PC-3 (cell line): ENCODE measurements at regions not wholly inside any gene's neighbourhood (a gene's known extent, or its start where the extent isn't known, plus 50 kb on each side); places are given as distances from the start of the nearest gene placed in this dataset.
"Not testable (repeated sequence)": the region's sequence is repeated elsewhere in the genome, so short reads cannot be mapped to it uniquely, and the experiment has no call there.

Experiments used
- ATAC-seq: fragments of 200-7000 bp; cut with Tn5 transposase; 2 replicates; pipeline ENCODE4 v1.9.1; 2020; ENCODE audit warnings: mild to moderate bottlenecking, moderate library complexity
- BruUV-seq: library from RNA; stranded (reverse); fragments of 400-500 nt; replicated peaks from 2 replicates; lab custom pipeline; 2021; lab: Mats Ljungman, UMichigan
- CTCF ChIA-PET: fragments of 300-600 bp; sonication (Branson Sonifier 250); formaldehyde crosslinking; loops from one replicate; lab custom pipeline; 2022; ENCODE audit warnings: antibody characterized with exemption; lab: Charles Lee
- POLR2A ChIA-PET: fragments of 300-600 bp; sonication (Branson Sonifier 250); formaldehyde crosslinking; loops from one replicate; lab custom pipeline; 2022; ENCODE audit warnings: antibody characterized with exemption; ENCODE audit not compliant: unreplicated experiment; lab: Charles Lee
- DNase-seq: peaks from one replicate; pipeline ENCODE4 v3.0.0-alpha.2; 2015
- H2AFZ ChIP-seq: fragments of 300-600 bp; sonication (generic); 2 replicates; pipeline ENCODE4 v1.6.0; 2016; ENCODE audit warnings: antibody characterized with exemption, low read length
- H3F3A ChIP-seq: fragments of 300-600 bp; sonication (generic); one replicate; pipeline ENCODE4 v1.6.0; 2017; ENCODE audit warnings: antibody characterized with exemption, low read length, control low read depth, mild to moderate bottlenecking; ENCODE audit not compliant: unreplicated experiment
- H3K27ac ChIP-seq: fragments of 300-600 bp; sonication (generic); 2 replicates; pipeline ENCODE4 v1.5.1; 2016; ENCODE audit warnings: mild to moderate bottlenecking, low read length
- H3K27me3 ChIP-seq: fragments of 300-600 bp; sonication (generic); 2 replicates; pipeline ENCODE4 v1.6.1; 2016; ENCODE audit warnings: low read length, mixed read lengths
- H3K36me3 ChIP-seq: fragments of 300-600 bp; sonication (generic); 2 replicates; pipeline ENCODE4 v1.6.1; 2016; ENCODE audit warnings: low read depth, mixed run types, low read length, mixed read lengths
- H3K4me1 ChIP-seq: fragments of 300-600 bp; sonication (generic); 2 replicates; pipeline ENCODE4 v1.5.1; 2016; ENCODE audit warnings: low read length; ENCODE audit not compliant: insufficient read depth
- H3K4me2 ChIP-seq: fragments of 300-600 bp; sonication (generic); 2 replicates; pipeline ENCODE4 v1.6.0; 2016; ENCODE audit warnings: low read length
- H3K4me3 ChIP-seq: fragments of 300-600 bp; sonication (generic); 2 replicates; pipeline ENCODE4 v1.5.1; 2016; ENCODE audit warnings: mild to moderate bottlenecking, low read length, mixed read lengths
- H3K79me2 ChIP-seq: fragments of 300-600 bp; sonication (generic); 2 replicates; pipeline ENCODE4 v1.6.1; 2017; ENCODE audit warnings: low read length, mixed read lengths
- H3K9ac ChIP-seq: fragments of 300-600 bp; sonication (generic); 2 replicates; pipeline ENCODE4 v1.6.0; 2016; ENCODE audit warnings: mild to moderate bottlenecking, low read length
- H3K9me2 ChIP-seq: fragments of 300-600 bp; sonication (generic); replicated peaks from 2 replicates; pipeline ENCODE4 v1.6.1; 2016; ENCODE audit warnings: mixed run types, low read length, mixed read lengths
- H3K9me3 ChIP-seq: fragments of 300-600 bp; sonication (generic); 2 replicates; pipeline ENCODE4 v1.6.1; 2016; ENCODE audit warnings: low read length, mixed read lengths
- H4K20me1 ChIP-seq: fragments of 300-600 bp; sonication (generic); 2 replicates; pipeline ENCODE4 v1.6.1; 2016; ENCODE audit warnings: low read length, mixed read lengths
- EZH2 ChIP-seq: fragments of 300-600 bp; sonication (generic); IDR thresholded peaks from one replicate; pipeline ENCODE4 v1.6.1; 2017; ENCODE audit warnings: antibody characterized with exemption, mild to moderate bottlenecking, low read length; ENCODE audit not compliant: unreplicated experiment
- EZH2phosphoT487 ChIP-seq: fragments of 300-600 bp; sonication (generic); IDR thresholded peaks from 2 replicates; pipeline ENCODE4 v1.6.1; 2018; ENCODE audit warnings: mild to moderate bottlenecking, antibody characterized with exemption, low read length, borderline replicate concordance
- intact Hi-C: fragments of 100-400 bp; cut with micrococcal nuclease; formaldehyde crosslinking; loops from 2 replicates; pipeline ENCODE4 v1.9.0; 2023
- TF ChIP-seq, protein P1 (sequence below): fragments of 300-600 bp; sonication (generic); conservative IDR thresholded peaks from 2 replicates; pipeline ENCODE4 v1.5.1; 2017; ENCODE audit warnings: antibody characterized with exemption, low read depth, mild to moderate bottlenecking, low read length

GRCh38 chr9:105119156-105119555 lies 125.3 kb upstream of the SLC44A1 start:
- TF ChIP-seq EZH2 (no peak), EZH2phosphoT487 (no peak)
- TF ChIP-seq, protein P1, sequence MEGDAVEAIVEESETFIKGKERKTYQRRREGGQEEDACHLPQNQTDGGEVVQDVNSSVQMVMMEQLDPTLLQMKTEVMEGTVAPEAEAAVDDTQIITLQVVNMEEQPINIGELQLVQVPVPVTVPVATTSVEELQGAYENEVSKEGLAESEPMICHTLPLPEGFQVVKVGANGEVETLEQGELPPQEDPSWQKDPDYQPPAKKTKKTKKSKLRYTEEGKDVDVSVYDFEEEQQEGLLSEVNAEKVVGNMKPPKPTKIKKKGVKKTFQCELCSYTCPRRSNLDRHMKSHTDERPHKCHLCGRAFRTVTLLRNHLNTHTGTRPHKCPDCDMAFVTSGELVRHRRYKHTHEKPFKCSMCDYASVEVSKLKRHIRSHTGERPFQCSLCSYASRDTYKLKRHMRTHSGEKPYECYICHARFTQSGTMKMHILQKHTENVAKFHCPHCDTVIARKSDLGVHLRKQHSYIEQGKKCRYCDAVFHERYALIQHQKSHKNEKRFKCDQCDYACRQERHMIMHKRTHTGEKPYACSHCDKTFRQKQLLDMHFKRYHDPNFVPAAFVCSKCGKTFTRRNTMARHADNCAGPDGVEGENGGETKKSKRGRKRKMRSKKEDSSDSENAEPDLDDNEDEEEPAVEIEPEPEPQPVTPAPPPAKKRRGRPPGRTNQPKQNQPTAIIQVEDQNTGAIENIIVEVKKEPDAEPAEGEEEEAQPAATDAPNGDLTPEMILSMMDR = no peak
- CTCF ChIA-PET = no interaction called here
- BruUV-seq = no TSS peak
- H3K27me3 ChIP-seq = no peaks in the 10 kb centered on the region
- H3F3A ChIP-seq = no peaks in the 10 kb centered on the region
- H3K27ac ChIP-seq = no peak overlapping the region
- H3K4me3 ChIP-seq = no peak overlapping the region
- no peaks in the 10 kb centered on the region for H3K36me3 ChIP-seq
- no peaks in the 10 kb centered on the region for H3K79me2 ChIP-seq
- H3K9me3 ChIP-seq = no peaks in the 10 kb centered on the region
- no peak for DNase-seq
- H2AFZ ChIP-seq = no peak overlapping the region
- ATAC-seq = no peak
- H3K4me2 ChIP-seq = no peak overlapping the region
- POLR2A ChIA-PET = no interaction called here
- H3K4me1 ChIP-seq = peaks cover 8% of the 10 kb centered on the region; the same call in 1 of the 2 replicates
- H3K9ac ChIP-seq = no peak overlapping the region
- no peaks in the 10 kb centered on the region for H4K20me1 ChIP-seq
- intact Hi-C loops = no loop called here
- H3K9me2 ChIP-seq = no peaks in the 10 kb centered on the region

DNA sequence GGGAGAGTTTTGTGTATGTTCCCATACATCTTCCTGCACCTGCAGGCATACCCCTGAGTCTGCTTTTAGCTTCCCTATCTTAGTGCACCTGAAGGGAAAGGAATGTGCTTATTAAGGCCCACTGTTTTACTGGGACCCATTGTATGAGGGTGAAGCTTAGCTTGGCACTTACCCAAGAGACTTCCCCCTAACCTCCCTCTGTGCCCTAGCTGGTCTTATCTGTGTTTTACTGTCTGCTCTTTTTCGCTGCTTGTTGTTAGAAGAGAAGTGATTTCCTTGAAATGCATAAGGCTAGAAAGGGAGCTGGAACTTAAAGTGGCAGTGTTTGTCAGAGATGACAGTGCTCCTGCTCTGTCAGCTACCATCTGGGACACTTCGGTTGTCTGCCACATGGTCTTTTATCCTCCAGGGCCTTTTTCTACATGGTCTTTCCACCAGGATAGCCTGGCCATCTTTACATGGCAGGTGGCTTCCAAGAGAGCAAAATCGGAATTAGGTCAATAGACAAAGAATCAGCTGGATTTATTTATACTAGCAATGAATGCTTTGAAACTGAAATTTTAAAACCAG lies 122.5 kb upstream of the SLC44A1 start:
- Histone ChIP-seq H3F3A (no peaks in the 10 kb centered on the region), H3K4me2 (no peak overlapping the region), H3K36me3 (no peaks in the 10 kb centered on the region), H3K27me3 (no peaks in the 10 kb centered on the region), H4K20me1 (no peaks in the 10 kb centered on the region), H3K79me2 (no peaks in the 10 kb centered on the region), H3K4me3 (no peak overlapping the region), H3K27ac (no peak overlapping the region), H3K9ac (no peak overlapping the region), H2AFZ (no peak overlapping the region), H3K9me2 (no peaks in the 10 kb centered on the region), H3K4me1 (no peaks in the 10 kb centered on the region), H3K9me3 (no peaks in the 10 kb centered on the region)
- POLR2A ChIA-PET = interaction anchor here (0.7 kb wide), 1 partner anchor 249 kb away, joined by 7 read pairs; no protein-coding TSS in a partner anchor
- intact Hi-C loops = no loop called here
- no peak for DNase-seq
- no peak for TF ChIP-seq EZH2
- TF ChIP-seq, protein P1 = no peak
- TF ChIP-seq EZH2phosphoT487 = no peak
- no peak for ATAC-seq
- CTCF ChIA-PET = interaction anchor here (0.6 kb wide), 1 partner anchor 26 kb away, joined by 3 read pairs; no protein-coding TSS in a partner anchor
- BruUV-seq = no TSS peak

DNA sequence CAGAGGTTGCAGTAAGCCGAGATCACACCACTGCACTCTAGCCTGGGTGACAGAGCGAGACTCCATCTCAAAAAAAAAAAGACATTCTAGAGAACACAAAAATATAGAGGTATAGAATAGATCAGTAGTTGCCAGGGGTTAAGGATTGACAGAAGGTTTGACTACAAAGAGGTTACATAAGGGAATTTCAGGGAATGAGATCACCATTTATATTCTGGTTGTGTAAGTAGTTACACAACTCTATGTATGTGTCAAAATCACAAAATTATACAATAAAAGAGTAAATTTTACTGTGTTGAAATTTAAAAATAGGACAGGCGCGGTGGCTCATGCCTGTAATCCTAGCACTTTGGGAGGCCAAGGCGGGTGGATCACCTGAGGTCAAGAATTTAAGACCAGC lies 119.9 kb upstream of the SLC44A1 start:
- CTCF ChIA-PET, intact Hi-C loops, H4K20me1 ChIP-seq, H3K4me3 ChIP-seq, H3K27me3 ChIP-seq, H3K79me2 ChIP-seq, H3K36me3 ChIP-seq, H3F3A ChIP-seq, H3K4me1 ChIP-seq, H3K4me2 ChIP-seq, H2AFZ ChIP-seq, ATAC-seq, H3K9me3 ChIP-seq, H3K9me2 ChIP-seq, POLR2A ChIA-PET, BruUV-seq, H3K9ac ChIP-seq, H3K27ac ChIP-seq, DNase-seq: not testable (repeated sequence)
